ENCODE measurements at regions not wholly inside any gene's neighbourhood (a gene's known extent, or its start where the extent isn't known, plus 50 kb on each side); places are given as distances from the start of the nearest gene placed in this dataset.

DNA sequence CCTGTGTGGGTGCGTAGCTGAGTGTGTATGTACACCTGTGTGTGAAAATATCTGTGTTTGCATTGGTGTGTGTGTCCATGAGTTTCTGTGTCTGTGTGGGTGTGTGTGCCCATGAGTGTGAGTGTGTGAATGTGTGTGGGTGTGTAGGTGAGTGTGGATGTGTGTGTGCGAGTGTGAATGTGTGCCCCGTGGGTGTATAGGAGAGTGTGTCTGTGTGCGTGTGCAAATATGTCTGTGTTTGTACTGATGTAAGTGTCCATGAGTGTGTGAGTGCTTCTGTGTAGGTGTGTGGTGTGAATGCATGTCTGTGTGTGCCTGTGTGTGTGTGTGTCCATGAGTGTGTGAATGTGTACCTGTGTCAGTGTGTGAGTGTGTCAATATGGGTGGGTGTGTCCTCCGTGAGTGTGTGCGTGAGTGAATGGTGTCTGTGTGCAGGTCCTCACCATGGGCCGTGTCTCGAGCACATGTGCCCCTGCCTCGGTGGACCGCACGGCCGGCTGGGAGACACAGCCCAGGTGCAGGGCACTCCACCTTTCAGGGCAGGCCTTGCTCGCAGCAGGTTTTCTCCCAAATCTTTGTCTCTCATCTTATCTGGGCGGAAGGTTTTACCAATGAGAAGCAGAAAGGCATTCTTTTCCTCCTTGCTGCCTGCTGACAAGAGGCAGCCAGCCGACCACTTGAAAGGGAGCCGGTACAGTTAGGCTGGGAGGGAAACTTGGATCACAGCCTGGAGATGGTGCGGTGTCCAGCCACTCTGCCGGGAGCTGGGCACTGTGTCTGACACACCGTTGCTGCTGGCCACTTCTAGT, 107.1 kb upstream of the FAM20C start:
- peak; percentile 69 for DNase-seq (ENCODE audit: low read depth)

DNA sequence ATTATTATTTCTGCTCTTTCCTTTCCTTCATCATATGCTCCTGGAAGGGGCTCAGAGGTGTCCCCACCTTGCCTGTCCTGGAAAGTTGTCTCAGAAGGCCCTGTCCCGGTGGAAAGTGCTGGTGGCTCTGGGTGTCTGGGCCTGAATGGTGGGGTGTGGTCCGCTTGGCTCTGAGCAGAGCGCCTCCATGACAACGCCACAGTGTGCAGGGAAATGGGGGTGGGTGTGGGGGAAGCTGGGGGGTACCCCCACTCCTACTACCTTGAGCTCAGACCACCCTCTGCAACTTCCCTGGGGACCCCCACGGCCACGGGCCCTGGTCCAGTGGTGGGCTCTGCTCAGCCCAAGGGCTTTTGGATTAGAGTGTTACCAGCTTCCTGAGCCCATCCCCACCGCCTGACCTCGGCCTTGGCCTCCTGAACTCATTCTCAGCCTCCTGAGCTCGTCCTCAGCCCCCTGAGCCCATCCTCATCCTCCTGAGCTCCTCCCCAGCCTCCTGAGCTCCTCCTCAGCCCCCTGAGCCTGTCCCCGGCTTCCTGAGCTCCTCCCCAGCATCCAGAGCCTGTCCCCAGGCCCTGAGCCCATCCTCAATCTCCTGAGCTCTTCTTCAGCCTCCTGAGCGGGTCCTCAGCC, 106.4 kb upstream of the FAM20C start:
- DNase-seq (ENCODE audit: low read depth): no peak

DNA sequence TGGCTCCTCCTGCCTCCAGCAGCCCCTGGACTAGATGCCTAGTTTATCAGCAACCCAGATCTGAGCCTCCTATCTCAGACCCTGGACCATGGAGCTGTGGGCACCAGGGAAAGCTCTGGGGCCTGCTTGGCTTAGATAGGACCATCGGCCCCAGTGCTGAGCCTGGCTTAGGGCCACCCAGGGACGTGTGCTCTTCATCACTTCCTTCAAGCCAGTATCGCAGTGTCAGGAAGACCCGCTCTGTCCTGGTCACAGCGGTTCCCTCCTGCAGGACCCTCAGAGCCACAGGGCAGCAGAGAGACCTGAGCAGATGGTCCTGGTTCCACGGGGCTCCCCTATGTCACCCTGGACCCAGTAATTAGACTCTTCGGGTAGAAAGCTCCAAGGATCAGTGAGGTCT, 105.7 kb upstream of the FAM20C start:
- DNase-seq (ENCODE audit: low read depth): no peak

DNA sequence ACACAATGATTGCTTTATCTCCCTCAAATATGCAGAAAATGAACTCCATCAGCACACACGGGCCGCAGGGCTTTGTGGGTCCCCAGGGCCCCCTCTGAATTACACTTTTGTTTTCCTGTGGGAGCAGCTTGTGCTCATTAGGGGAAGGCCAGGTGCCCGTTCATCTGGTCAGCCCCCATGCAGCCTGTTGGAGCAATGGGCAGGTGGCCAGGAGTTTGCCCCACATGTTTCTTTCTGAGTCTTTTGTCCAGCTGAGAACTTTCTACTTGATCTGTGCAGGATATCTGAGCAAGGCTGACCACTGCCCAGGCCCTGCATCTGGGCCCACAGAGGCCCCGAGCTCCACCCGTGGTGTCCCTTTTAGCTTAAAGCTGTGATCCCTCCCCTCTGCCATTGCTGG, 105.3 kb upstream of the FAM20C start:
- no peak for DNase-seq (ENCODE audit: low read depth)

DNA sequence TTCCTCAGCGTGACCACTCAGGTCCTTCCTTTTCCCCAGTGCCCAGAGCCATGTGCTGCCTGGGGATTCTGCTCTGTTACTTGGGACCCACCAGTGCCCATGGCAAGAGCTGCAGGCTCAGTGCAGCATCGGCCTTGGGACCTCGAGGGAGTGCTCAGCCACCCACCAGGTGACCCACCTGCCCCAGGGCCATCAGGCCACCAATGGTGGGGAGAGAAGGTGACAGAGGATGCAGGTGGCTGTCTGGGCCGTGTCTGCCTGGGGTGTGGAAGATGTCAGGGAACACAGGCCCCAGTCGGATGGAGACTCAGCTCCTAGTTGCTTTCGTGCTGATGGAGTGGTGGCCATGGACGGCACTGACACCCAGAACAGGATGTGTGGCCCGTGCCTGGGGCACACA, 104.7 kb upstream of the FAM20C start:
- no peak for DNase-seq (ENCODE audit: low read depth)

DNA sequence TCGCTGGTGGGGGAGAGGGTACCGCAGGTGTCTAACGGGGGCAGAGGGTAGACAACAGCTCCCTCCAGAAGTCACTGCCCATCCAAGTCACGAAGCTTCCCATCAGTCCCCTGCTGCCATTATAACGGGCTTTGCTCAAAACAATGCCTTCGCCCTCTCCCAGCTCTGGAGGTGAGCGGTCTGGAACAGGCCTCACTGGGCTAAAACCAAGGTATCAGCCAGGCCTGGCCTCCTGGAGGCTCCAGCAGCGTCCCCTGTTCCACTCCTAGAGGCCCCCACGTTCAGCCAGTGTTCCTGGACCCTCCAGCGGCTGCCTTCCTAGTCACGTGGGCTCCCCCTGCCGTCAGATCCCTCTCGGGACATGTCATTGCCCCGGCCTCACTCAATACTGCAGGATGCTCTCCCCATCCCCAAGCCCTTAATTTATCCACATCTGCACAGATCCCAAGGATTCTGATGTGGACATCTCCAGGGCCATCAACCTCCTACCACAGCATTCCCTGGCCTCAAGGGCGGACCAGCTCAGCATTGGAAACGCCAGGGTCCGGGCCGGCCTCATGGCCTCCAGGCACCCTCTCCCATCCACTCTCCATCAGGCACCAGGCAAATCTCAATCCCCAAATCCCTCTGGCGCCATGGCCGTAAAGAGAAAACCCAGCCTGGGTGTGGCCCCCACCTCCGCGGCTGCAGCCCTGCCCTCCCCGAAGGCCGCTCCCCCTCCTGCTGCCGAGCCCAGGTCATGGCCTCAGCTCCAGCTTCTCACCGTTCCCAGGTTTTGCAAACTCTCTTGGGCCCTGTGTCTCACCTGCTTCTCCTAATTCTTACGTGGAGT, 104.1 kb upstream of the FAM20C start:
- peak; percentile 58 for DNase-seq (ENCODE audit: low read depth)

DNA sequence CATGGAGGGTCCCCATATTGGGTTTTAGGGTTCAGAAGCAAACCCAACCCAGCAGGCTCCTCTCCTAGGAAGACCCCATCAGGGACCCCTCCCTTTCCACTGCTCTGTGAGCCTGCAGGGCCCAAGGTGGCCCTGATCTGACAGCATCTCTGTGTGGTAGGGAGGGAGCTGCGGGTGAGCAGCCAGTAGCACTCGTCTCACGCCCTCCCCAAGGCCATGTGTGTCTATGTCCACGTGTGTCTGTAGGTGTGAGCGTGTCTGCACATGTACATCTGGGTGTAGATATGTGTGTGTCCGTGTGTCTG, 103.5 kb upstream of the FAM20C start:
- DNase-seq (ENCODE audit: low read depth): no peak

DNA sequence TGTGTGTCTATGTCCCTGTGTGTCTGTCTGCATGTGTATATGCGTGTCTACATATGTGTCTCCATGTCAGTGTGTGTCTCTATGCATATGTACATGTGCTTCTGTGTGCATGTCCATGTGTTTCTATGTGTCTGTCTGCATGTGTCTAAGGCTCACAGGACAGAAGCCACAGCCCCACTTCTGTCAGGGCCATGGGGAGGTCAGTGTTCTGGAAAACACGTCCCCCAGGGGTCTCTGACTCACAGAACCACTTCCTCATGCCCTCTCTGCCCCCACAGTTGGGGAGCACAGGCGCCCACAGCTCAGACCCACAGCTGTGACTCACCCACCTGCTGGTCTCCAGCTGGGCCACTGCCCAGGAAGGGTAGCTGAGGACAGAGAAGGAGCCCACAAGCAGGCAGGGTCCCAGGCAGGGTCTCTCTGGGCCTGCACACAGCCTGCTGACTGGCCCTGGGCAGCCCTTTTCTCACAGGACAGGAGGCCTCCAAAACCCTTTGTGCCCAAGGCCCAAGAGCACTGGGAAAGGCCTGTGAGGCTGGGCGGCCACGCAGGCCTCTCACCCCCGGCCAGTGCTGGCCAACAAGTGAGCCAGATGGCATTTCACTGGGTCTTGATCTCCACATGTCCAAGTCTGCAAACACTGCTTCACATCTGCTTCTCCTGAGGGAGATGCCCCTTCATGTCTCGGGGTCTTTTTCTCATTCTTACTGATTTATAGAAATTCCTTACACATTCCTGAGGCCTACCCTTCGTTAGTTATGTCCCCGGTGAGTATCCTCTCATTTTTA, 102.9 kb upstream of the FAM20C start:
- peak; percentile 100 for DNase-seq (ENCODE audit: low read depth)

DNA sequence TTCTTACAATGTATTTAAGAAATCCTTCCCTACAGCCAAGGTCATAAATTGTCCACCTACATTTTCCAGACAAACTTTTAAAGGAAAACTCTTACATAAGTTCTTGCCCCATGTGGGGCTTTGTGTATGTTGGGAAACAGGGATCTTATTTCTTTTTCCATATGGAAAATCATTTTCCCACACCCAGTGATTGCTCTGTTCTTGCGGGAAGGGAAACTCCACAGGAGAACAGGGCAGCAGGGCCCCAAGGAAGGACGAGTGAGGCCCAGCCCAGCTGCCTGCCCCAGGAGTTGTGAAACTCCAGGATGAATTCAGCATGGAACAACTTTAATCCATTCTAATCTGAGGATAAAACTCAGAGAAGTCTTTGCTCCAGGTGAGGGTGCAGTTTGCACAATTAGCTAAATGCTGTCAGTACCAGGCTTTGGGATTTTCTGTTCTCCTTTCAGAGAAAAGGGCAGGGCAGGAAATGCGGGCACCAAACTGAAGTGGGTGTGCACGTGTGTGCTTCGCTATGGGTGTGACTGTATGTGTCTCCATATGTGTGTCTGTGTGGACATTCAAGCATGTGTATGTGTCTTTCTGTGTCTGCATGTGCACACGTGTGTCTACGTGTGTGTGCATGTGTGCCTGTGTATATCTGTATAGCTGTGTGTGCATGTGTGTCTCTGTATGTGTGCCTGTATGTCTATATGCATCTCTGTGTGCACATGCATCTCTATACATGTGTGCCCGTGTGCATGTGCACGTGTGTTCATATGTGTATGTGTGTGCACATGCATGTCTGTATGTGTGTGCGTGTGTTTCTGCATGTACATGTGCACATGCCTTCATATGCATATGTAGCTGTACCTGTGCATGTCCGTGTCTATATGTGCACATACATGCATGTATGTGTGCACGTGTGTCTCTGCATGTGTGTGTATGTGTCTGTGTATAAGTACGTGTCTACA, 102.0 kb upstream of the FAM20C start:
- peak; percentile 64 for DNase-seq (ENCODE audit: low read depth)

DNA sequence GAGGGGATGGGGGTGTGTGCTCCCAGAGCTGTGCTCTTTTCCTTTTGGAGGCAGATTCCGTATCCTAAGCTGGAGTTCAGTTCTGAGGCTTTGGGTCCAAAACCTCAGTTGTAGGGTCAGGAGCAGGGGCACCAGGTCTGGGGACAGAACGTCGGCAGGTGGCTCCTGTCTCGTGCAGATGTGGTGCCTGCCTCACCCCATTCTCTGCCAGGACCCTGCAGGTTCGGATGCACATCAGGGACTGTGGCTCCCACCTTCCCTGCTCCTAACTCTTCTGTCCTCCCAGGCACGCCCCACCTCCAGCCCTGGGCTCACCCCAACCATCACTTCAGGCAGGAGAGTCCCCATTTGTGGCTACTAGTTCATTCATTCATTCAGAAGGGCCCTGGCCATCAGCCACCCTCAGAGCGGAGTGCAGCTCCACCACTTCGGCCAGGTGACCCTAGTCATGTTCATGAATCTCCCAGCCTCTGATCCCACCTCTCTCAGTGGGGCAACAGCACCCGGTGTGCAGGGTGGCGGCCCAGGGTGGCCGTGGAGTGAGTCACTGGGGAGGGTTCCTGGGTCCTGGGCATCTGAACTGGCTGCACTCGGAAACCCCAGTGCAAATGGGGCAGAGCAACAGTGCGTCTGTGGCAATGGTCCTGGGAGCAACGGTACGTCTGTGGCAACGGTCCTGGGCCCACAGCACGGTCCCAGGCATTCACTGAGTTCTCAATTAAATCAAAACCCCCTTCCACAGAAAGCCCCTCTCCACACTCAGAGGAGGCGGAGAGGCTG, 100.8 kb upstream of the FAM20C start:
- DNase-seq (ENCODE audit: low read depth): no peak

DNA sequence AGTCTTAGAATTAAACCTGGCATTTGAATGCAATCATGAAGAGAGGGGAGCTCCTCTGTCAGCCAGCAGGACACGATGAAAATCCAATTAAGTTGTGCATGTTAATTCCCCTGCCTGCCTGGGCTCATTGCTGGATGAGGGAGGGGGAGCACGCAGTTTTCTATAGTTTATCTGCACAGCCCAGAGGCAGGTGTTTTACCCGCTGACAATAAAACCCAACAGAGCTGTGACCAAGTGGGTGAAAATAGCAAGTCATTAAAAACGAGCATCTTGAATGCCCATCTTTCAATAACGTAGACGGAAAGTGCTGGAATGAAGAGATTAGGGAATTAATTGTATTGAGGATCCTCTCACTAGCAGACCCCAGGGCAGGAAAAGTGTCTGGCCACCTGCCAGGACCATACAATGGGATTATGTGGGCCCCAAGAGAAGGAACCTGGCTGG, 100.1 kb upstream of the FAM20C start:
- no peak for DNase-seq (ENCODE audit: low read depth)

DNA sequence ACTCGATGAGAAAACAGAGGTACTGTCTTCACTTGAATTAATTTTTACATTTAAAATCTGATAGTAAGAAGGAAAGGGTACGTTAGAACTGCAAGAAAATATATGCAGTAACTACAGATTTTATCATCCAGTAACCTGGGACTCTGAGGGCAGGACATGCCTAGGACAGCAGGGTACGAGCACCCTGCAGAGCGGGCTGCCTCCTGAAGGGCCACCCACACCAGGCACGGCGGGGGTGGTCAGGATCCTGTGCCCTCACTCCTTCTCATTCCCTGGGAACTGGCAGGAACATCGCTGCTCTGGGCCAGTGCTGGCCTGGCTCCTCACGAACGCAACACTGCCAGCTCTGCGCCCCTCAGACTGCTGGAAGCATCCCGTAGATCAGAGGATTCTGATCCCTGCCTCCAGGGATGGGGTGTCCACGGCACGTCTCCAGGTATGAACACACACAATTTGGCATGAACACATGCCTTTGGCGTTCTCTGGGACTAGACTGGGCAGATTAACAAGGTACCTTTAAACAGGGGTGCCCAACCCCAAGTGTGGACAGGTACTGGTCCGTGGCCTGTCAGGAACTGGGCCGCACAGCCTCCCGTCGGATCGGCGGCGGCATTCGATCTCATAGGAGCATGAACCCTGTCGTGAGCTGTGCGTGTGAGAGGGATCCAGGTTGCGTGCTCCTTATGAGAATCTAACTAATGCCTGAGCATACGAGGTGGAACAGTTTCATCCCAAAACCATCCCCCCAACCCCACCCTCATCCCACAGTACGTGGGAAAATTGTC, 99.3 kb upstream of the FAM20C start:
- DNase-seq (ENCODE audit: low read depth): no peak

DNA sequence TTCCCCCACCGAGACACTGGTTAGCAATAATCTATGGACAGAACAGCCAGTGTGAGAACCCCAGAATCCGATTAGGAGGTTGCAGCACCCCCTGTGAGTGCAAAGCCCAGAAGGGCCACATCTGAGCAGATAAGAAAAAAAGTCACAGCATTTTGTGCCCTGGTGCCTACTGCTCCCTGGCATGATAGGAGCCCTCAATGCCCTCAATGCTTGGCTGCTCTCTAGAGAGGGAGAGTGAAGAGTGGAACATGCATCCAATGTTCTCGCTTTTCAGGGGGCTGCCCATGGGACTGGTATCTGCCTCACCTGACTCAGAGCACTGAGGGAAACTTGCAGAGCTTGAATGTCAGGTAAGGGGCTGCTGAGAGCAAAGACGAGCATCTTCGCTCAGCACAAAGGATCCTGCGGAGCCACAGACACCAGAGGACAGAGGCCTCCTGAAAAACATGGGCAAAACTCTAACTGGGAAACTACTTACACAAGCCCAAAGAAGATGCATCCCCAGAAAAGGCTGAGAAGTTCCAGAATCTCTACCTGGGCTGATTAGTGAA, 98.0 kb upstream of the FAM20C start:
- DNase-seq (ENCODE audit: low read depth): no peak

DNA sequence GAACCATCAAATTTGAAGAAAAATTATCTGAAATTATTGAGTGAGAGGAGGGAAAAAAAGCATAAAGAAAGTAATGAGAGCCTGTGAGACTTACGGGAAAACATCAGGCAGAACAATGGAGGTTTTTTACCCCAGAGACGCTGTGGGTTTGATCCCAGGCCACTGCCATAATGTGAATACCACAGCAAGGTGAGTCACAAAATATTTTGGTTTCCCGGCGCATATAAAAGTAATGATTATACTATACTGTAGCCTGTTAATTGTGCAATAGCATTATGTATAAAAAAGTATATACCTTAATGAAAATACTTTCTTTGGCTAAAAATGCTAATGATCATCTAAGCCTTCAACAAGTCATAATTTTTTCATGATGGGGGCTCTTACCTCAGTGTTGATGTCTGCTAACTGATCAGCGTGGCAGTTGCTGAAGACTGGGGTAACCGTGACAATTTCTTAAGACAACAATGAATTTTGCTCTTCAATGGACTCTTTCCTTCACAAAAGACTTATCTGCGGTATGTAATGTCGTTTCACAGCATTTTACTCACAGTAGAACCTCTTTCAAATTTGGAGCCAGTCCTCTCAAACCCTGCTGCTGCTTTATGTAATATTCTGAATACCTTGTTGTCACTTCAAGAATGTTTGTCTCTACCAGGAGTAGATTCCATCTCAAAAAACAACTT, 97.0 kb upstream of the FAM20C start:
- peak; percentile 67 for DNase-seq (ENCODE audit: low read depth)

DNA sequence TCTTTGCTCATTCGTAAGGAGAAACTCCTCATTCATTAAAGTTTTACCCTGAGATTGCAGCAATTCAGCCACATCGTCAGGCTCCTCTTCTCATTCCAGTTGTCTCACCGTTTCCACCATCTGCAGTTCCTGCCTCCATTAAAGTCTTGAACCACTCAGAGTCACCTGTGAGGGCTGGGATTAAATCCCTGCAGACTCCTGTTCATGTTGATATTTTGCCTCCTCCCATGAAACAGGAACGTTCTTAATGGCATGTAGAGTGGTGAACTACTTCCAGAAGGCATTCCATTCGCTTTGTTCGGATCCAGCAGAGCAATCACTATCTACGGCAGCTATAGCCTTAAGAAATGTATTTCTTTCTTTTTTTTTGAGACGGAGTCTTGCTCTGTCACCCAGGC, 96.5 kb upstream of the FAM20C start:
- DNase-seq (ENCODE audit: low read depth): peak; percentile 73

DNA sequence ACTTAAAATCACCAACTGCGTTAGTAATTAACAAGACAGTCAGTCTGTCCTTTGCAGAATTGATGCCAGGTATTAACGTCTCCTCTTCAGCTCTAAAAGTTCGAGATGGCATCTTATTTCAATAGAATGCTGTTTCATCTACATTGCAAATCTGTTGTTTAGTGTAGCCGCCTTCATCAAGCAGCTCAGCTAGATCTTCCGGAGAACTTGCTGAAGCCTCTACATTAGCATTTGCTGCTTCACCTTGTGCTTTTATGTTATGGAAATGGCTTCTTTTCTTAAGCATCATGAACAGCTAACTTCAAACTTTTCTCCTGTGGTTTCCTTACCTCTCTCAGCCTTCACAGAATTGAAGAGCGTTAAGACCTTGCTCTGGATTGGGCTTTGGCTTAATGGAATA, 95.5 kb upstream of the FAM20C start:
- no peak for DNase-seq (ENCODE audit: low read depth)

DNA sequence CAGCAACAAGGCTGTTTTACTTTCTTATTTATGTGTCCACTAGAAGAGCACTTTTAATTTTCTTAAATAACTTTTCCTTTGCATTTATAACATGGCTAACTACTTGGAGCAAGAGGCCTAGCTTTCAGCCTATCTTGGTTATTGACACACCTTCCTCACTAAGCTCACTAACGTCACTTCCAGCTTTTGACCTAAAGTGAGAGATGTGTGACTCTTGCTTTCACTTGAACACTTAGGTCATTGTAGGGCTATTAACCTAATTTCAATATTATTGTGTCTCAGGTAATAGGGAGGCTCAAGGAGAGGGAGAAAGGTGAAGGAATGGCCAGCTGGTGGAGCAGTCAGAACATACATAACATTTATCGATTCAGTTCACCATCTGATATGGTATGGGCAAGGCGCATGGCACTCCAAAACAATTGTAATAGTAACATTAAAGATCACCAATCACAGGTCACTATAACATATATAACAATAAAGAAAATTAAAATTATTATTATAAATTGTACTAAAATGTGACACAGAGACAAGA, 95.0 kb upstream of the FAM20C start:
- no peak for DNase-seq (ENCODE audit: low read depth)

Data from M059J (cell line).